HUES6 (cell line): ENCODE measurements at regions not wholly inside any gene's neighbourhood (a gene's known extent, or its start where the extent isn't known, plus 50 kb on each side); places are given as distances from the start of the nearest gene placed in this dataset.

Experiments
- H3K27ac ChIP-seq: 2 replicates; pipeline ENCODE4 v1.7.0; 2013; ENCODE audit warnings: low read depth, mild to moderate bottlenecking, low read length, inconsistent platforms
- H3K27me3 ChIP-seq: 2 replicates; pipeline ENCODE4 v1.6.1; 2013; ENCODE audit warnings: low read length; ENCODE audit not compliant: control insufficient read depth, insufficient read depth
- H3K36me3 ChIP-seq: 2 replicates; pipeline ENCODE4 v1.6.1; 2013; ENCODE audit warnings: low read length; ENCODE audit not compliant: control insufficient read depth, insufficient read depth
- H3K4me1 ChIP-seq: 2 replicates; pipeline ENCODE4 v1.6.1; 2013; ENCODE audit warnings: low read length; ENCODE audit not compliant: control insufficient read depth, insufficient read depth
- H3K4me3 ChIP-seq: 2 replicates; pipeline ENCODE4 v1.5.1; 2013; ENCODE audit warnings: low read depth, low read length
- H3K9ac ChIP-seq: one replicate; pipeline ENCODE4 v1.6.1; 2013; ENCODE audit warnings: mild to moderate bottlenecking, low read length
- H3K9me3 ChIP-seq: 2 replicates; pipeline ENCODE4 v1.6.1; 2013; ENCODE audit warnings: low read depth, low read length; ENCODE audit not compliant: control insufficient read depth, insufficient read depth

DNA sequence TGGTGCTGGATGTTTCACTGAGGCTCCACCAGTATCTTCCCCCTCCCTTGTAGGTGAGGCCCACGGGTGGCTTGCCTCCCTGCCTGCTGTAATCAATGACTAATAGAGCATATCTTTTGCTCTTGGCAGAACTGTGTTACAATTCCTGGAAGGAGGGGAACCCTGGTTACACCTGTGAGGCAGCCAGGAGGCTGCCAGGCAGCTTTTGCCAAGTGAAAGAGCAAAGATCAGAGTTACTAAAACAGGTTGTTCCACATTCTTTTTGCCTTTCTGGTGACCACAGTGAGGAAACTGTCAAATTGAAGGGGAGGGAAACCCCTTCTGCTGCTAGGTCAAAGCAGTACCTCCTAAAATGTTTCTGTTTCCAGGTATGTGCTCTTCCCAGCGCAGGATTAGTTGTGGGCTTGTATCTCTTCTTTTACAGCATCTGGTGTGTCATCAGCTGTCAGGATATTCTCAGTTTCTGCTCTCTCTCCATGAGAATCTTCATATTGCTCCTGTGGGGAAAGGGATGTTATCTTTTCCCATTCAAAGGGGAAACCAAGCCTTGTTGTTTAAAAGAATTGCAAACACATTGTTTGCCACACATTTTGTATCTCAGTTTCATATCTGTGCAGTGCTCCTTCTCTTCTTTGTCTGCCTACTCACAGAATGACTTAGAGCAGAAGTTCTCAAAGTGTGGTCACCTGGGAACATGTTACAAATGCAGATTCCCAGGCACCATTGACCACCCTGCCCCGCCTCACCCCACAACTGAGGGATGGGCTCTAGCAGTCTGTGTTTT lies 137.4 kb upstream of the UMPS start:
- Histone ChIP-seq H3K4me3 (no peak overlapping the region), H3K27me3 (no peaks in the 10 kb centered on the region), H3K9me3 (no peaks in the 10 kb centered on the region), H3K27ac (no peak overlapping the region), H3K4me1 (peaks cover 9% of the 10 kb centered on the region), H3K9ac (no peak overlapping the region), H3K36me3 (no peaks in the 10 kb centered on the region)

DNA sequence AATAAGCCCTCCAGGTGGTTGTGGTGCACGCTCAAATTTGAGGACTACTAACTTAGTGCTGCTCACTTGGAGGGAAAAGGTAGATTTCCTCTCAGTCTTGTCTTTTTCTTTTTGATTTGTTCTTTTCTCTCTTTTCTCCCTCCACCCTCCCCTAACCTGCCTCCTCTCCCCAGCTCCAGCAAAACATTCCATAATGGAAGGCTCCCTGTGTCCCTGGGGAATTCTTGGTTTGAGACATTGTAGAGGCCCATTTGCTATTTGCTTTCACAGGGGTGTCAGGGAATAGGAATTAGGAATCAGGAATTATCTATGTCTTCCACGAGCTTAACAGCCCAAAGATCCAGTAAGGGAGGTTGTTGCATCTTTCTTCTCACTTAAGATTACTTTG lies 136.8 kb upstream of the UMPS start:
- Histone ChIP-seq H3K9me3 (no peaks in the 10 kb centered on the region), H3K9ac (no peak overlapping the region), H3K27me3 (no peaks in the 10 kb centered on the region), H3K36me3 (no peaks in the 10 kb centered on the region), H3K27ac (no peak overlapping the region), H3K4me1 (peaks cover 9% of the 10 kb centered on the region), H3K4me3 (no peak overlapping the region)

DNA sequence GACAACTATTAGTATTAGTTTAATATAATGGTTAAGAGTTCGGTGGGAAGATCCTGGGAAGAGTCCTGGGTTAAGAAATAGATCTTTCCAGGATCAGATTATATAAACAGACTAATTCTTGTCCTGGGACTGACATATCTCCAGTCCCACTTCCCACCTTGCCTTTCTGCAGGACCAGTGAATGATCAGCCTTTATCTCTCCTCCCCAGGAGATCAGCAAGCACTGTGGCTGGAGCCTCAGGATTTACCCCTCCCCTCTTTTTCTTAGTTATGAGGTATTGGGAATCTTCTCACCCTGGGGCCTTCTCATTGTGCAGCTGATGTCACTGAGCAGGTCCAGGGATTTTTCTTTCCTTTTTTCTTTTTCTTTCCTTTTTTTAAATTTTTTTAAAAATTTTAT lies 135.7 kb upstream of the UMPS start:
- H3K27ac ChIP-seq: no peak overlapping the region

DNA sequence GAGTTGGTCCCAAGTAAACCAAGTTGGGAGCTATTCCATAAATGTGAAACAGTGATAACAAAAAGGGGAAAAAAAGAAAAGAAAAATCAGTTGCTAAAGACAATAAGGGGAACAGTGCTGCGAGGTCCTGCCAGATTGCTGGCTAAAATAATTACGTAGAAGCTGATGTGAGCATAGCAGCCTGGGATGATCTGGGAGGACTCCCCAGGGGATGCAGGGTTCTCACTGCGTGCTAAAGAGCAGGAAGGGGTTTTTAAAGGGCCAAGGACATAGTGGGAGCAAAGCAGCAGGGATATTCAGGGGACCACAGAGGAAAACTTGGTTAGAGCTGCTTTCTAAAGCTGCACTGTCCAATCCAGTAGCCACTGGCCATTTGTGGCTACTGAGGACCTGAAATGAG lies 133.0 kb upstream of the UMPS start:
- Histone ChIP-seq H3K4me1 (peaks cover 9% of the 10 kb centered on the region), H3K36me3 (no peaks in the 10 kb centered on the region), H3K27ac (no peak overlapping the region), H3K4me3 (no peak overlapping the region), H3K9me3 (no peaks in the 10 kb centered on the region), H3K9ac (no peak overlapping the region), H3K27me3 (no peaks in the 10 kb centered on the region; the same call in 1 of the 2 replicates)

More for the DNA sequence above, 135.7 kb upstream of the UMPS start:
- no peaks in the 10 kb centered on the region for H3K9me3 ChIP-seq
- peaks cover 9% of the 10 kb centered on the region for H3K4me1 ChIP-seq
- H3K9ac ChIP-seq: no peak overlapping the region
- H3K36me3 ChIP-seq: no peaks in the 10 kb centered on the region
- H3K27me3 ChIP-seq: no peaks in the 10 kb centered on the region; the same call in 1 of the 2 replicates
- no peak overlapping the region for H3K4me3 ChIP-seq

DNA sequence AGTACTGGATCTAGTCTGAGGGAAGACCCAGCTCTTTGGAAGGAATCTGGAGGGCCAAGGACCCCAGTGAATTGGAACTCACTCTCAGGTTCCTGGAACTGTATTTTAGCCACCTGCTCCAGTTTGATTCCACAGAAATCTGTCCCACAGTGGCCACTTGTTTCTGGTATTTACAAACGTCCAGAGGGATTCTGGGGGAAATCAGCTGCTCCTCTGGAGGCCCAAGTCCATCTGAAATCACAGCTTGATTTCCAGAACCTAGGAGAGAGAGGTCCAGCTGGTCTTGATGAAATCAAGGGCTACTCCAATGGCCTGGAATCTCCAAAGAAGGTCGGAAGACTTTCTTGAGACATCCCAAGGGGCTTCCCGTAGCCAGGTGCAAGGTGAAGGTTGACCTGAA lies 132.3 kb upstream of the UMPS start:
- Histone ChIP-seq H3K4me1 (peaks cover 4% of the 10 kb centered on the region), H3K4me3 (no peak overlapping the region), H3K27me3 (no peaks in the 10 kb centered on the region; the same call in 1 of the 2 replicates), H3K27ac (no peak overlapping the region), H3K9ac (no peak overlapping the region), H3K36me3 (no peaks in the 10 kb centered on the region), H3K9me3 (no peaks in the 10 kb centered on the region)

DNA sequence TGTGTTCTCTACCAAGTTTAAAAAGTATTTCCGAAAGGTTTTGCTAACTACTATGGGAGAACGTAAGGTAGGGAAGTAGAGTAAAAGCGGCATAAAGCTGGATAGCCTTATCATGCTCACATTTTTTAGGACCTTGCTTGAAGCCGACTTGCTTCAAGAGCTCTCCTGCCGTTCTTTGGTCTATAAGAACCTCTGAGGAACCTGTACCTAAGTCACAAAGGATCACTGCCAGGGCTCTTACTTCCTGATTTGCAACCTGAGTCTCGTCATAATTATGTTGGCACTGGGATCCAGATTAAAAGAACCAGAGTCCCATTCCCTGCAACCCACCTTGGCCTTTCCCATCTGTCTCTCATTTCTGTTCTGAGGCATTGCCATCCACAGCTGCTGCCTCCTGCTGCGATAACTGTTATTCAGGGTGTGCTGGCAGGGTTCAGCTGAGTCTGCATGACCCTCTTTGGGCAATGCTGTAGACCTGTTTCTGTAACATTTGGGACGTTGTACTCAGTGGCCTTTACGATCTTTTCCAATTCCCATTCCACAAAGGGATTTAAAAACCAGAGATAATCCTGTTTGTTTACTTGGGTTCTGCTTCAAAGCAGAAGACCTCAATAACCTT lies 131.0 kb upstream of the UMPS start:
- H3K9me3 ChIP-seq: no peaks in the 10 kb centered on the region
- no peaks in the 10 kb centered on the region for H3K4me1 ChIP-seq
- H3K9ac ChIP-seq: no peak overlapping the region
- H3K27me3 ChIP-seq: no peaks in the 10 kb centered on the region; the same call in 1 of the 2 replicates
- H3K27ac ChIP-seq: no peak overlapping the region
- H3K36me3 ChIP-seq: no peaks in the 10 kb centered on the region
- no peak overlapping the region for H3K4me3 ChIP-seq

DNA sequence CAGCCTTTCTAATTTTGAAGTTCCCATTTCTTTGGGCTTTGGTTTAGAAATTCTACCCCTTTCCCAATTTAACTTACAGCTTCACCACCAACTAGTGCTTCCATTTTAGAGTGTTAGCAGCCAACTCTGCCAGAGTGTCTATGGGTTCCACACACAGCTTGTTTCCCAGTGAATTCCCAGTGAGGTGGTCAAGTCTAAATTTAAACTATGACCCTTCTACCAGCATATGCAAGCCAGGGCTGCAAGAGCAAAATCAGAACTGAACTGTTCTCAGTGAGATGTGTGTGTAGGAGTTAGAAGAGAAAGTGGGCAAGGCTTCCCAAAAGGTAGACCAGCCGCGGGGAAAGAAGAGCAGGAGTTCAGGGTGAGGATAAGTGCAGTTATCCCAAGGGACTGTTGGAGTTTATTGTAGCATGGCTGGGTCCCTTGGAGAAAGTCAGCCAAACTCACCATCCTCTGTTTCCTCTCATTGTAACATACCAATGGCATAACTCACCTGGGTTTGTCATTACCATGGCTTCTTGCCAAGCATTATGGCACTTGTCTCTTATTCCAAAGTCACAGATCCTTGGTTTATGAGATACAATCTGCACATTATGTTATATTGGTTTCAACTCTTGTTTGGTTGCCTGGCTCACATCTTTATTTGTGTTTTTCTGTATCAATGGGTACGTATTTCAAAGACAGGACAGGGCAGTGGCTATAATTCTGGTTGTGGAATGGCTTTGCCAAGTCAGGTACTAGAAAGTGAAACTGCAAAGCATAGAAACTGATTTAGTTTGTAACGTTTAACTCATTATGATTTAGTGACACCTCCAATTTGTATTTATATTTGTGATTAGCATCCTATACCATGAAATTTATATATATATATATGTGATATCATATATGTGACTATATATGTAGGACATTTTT lies 130.2 kb upstream of the UMPS start:
- no peak overlapping the region for H3K4me3 ChIP-seq
- H3K27me3 ChIP-seq: no peaks in the 10 kb centered on the region; the same call in 1 of the 2 replicates
- H3K4me1 ChIP-seq: no peaks in the 10 kb centered on the region
- H3K9ac ChIP-seq: no peak overlapping the region
- no peak overlapping the region for H3K27ac ChIP-seq
- no peaks in the 10 kb centered on the region for H3K36me3 ChIP-seq
- no peaks in the 10 kb centered on the region for H3K9me3 ChIP-seq

DNA sequence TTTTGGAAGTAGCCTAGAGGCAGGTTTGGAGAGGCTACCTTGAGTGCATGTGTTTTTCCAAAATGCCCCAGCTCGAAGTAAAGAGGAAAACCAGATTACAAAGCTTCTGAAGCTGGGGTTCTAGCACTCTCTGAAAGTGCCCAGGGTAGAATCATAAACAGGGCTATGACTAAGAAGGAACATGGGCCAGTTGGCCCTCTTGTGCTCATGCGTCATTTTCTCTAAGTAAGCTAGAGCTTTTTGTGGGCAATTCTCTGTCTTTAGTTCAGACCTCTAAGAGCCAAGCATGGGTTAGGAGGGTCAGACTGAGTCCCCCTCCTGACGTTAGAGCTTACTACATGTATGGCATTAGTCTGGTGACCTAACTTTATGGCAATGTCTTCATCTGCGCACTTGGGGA lies 129.5 kb upstream of the UMPS start:
- H3K27me3 ChIP-seq: no peaks in the 10 kb centered on the region; the same call in 1 of the 2 replicates
- H3K4me3 ChIP-seq: no peak overlapping the region
- H3K36me3 ChIP-seq: no peaks in the 10 kb centered on the region
- no peak overlapping the region for H3K27ac ChIP-seq
- H3K9ac ChIP-seq: no peak overlapping the region
- no peaks in the 10 kb centered on the region for H3K9me3 ChIP-seq
- no peaks in the 10 kb centered on the region for H3K4me1 ChIP-seq

DNA sequence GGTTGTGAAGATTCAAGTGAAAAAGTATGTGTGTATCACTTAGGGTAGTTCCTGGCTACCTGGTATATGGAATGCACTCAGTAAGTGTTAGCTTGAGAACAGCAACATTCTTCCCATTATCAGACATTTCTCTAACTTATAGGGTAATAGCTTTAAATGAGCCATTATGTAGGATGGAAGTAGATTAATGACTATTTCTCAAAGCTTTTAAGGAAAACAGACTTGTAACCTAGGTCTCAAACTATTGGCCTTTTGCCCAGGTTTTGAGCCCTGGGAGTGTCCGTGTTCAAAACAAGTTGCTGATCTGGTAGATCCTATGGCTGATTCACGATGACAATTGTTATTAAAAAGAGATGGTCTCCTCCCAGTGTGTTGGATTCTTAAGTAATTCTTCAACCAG lies 129.1 kb upstream of the UMPS start:
- no peaks in the 10 kb centered on the region for H3K4me1 ChIP-seq
- H3K36me3 ChIP-seq: no peaks in the 10 kb centered on the region
- H3K4me3 ChIP-seq: no peak overlapping the region
- H3K9ac ChIP-seq: no peak overlapping the region
- no peaks in the 10 kb centered on the region for H3K9me3 ChIP-seq
- H3K27ac ChIP-seq: no peak overlapping the region
- H3K27me3 ChIP-seq: no peaks in the 10 kb centered on the region; the same call in 1 of the 2 replicates

DNA sequence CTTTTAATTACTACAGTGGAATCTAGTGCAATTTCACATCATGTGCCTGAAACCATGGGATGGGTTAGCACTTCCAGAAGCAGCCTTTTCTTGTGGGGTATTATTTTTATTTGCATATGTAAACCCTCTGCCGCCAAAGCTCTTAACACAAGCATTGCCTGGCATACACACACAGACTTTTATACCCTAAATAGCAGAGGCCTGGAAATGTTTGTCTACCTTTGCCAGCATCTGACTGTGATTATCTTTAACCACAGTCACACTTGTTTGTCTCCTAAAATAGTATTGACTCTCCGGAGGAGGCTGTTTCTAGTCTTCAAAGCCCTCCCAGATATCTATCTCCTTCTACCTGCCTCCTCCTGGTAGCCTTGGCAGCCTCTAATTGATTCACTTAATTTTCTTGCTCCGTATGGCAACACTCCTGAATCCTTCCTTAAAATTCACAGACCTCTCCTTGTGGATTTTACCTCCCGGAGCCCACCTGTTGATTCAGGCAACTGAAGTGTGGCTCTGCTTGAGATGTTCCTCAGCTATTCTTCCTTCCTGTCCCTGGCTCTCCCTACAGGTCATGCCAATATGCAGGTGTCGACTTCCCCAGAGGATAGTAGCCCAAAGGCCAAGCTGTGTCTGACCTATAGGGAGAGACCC lies 127.1 kb upstream of the UMPS start:
- Histone ChIP-seq H3K9me3 (no peaks in the 10 kb centered on the region), H3K36me3 (no peaks in the 10 kb centered on the region), H3K4me3 (no peak overlapping the region), H3K27me3 (no peaks in the 10 kb centered on the region; the same call in 1 of the 2 replicates), H3K9ac (no peak overlapping the region), H3K27ac (no peak overlapping the region), H3K4me1 (no peaks in the 10 kb centered on the region)
